Body of pancreas (tissue), 4 donors: ENCODE measurements at regions not wholly inside any gene's neighbourhood (a gene's known extent, or its start where the extent isn't known, plus 50 kb on each side); places are given as distances from the start of the nearest gene placed in this dataset.

Experiments
- POLR2A ChIP-seq, 3 donors: fragments of 450-650 bp; IDR thresholded peaks; one replicate each; pipeline ENCODE4 v1.6.1; 2016; ENCODE audit warnings: antibody characterized with exemption in 3 of 3, mild to moderate bottlenecking in 2 of 3
- TF ChIP-seq, protein P1 (sequence below), 7 experiments: fragments of 450-650 bp in 4 of 7; fragments of 200-600 bp in 3 of 7; sonication (generic) in 3 of 7; IDR thresholded peaks; one replicate each; pipeline ENCODE4 v1.5.1; 2016 to 2019; ENCODE audit warnings: antibody characterized with exemption in 7 of 7

DNA sequence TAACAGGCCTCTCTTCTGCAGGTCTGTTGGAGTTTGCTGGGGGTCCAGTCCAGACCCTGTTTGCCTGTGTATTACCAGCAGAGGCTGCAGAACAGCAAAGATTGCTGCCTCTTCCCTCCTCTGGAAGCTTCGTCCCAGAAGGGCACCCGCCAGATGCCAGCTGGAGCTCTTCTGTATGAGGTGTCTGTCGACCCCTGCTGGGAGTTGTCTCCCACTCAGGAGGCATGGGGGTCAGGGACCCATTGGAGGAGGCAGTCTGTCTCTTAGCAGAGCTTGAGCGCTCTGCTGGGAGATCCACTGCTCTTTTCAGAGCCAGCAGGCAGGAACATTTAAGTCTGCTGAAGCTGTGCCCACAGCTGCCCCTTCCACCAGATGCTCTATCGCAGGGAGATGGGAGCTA lies 361.1 kb upstream of the NRP1 start:
- TF ChIP-seq, protein P1, sequence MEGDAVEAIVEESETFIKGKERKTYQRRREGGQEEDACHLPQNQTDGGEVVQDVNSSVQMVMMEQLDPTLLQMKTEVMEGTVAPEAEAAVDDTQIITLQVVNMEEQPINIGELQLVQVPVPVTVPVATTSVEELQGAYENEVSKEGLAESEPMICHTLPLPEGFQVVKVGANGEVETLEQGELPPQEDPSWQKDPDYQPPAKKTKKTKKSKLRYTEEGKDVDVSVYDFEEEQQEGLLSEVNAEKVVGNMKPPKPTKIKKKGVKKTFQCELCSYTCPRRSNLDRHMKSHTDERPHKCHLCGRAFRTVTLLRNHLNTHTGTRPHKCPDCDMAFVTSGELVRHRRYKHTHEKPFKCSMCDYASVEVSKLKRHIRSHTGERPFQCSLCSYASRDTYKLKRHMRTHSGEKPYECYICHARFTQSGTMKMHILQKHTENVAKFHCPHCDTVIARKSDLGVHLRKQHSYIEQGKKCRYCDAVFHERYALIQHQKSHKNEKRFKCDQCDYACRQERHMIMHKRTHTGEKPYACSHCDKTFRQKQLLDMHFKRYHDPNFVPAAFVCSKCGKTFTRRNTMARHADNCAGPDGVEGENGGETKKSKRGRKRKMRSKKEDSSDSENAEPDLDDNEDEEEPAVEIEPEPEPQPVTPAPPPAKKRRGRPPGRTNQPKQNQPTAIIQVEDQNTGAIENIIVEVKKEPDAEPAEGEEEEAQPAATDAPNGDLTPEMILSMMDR (IDR thresholded peaks at IDR 0.05), result no peak
- TF ChIP-seq POLR2A (IDR thresholded peaks at IDR 0.05), result no peak
